ENCODE measurements at regions not wholly inside any gene's neighbourhood (a gene's known extent, or its start where the extent isn't known, plus 50 kb on each side); places are given as distances from the start of the nearest gene placed in this dataset.

DNA sequence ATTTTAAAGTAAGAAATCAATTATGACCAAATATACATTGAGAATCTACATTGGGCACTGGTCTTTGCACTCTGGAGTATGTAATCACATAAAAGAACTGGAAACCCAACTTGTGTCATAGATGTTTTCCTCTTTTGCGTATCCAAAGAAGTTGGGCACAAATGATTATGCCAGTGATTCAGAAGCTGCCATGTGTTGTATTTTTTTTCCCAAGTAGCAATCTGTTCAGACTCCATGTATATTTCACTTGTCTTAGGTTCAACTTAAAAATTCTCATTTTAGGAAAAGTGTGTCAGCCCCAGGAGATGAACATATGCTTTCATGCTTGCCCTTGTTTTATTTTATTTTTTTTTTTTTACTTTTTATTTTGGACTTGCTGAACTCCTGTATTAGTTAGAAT is 441.5 kb downstream of the PDZRN4 start:
- DNase-seq (ENCODE audit: low read depth), result no peak
- H3K4me3 ChIP-seq (ENCODE audit: control insufficient read depth, low read depth, low read length), result no peak overlapping the region
- TF ChIP-seq, protein P1, sequence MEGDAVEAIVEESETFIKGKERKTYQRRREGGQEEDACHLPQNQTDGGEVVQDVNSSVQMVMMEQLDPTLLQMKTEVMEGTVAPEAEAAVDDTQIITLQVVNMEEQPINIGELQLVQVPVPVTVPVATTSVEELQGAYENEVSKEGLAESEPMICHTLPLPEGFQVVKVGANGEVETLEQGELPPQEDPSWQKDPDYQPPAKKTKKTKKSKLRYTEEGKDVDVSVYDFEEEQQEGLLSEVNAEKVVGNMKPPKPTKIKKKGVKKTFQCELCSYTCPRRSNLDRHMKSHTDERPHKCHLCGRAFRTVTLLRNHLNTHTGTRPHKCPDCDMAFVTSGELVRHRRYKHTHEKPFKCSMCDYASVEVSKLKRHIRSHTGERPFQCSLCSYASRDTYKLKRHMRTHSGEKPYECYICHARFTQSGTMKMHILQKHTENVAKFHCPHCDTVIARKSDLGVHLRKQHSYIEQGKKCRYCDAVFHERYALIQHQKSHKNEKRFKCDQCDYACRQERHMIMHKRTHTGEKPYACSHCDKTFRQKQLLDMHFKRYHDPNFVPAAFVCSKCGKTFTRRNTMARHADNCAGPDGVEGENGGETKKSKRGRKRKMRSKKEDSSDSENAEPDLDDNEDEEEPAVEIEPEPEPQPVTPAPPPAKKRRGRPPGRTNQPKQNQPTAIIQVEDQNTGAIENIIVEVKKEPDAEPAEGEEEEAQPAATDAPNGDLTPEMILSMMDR (conservative IDR thresholded peaks at IDR 0.05; ENCODE audit: control insufficient read depth, insufficient read depth, low read depth, low read length), result no peak

DNA sequence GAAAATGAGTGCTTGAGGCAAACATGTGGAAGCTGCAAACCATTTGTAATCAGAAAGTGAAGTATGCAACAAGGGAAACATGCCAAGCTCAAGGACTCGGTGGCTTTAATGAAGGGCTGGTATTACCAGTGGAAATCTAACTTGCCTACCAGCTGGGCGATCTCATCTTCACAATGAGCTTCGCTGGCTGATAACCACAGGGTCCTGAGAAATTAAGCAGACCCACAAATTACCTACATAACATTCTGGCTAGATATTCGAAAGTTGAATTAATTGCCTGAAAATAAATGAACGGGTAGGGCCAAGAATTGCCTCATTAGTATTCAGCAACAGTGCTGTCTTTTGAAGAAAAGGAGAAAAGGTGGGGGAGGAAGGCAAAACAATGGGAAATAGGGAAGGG is 439.4 kb downstream of the PDZRN4 start:
- TF ChIP-seq, protein P1 (conservative IDR thresholded peaks at IDR 0.05; ENCODE audit: control insufficient read depth, insufficient read depth, low read depth, low read length), result no peak
- DNase-seq (ENCODE audit: low read depth), result no peak
- H3K4me3 ChIP-seq (ENCODE audit: control insufficient read depth, low read depth, low read length), result no peak overlapping the region

DNA sequence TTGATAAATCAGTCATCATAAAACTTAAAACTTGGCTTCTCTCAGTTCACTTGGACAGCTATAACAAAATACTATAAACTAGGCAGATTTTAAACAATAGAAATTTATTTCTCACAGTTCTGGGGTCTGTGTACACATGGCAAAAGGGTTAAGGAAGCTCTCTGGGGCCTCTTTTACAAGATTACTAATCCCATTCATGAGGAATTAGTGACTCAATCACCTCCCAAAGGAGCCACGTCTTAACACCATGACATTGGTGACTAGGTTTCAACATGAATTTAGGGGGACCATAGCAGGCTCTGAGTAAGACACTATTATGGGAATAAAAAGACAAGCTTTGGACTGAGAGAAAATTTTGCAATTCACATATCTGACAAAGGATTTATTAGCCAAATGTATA is 436.5 kb downstream of the PDZRN4 start:
- TF ChIP-seq, protein P1 (conservative IDR thresholded peaks at IDR 0.05; ENCODE audit: control insufficient read depth, insufficient read depth, low read depth, low read length), result no peak
- H3K4me3 ChIP-seq (ENCODE audit: control insufficient read depth, low read depth, low read length), result no peak overlapping the region
- no peak for DNase-seq (ENCODE audit: low read depth)

All from fibroblast of mammary gland (primary cell).